ENCODE measurements at regions not wholly inside any gene's neighbourhood (a gene's known extent, or its start where the extent isn't known, plus 50 kb on each side); places are given as distances from the start of the nearest gene placed in this dataset.
"Not testable (repeated sequence)": the region's sequence is repeated elsewhere in the genome, so short reads cannot be mapped to it uniquely, and the experiment has no call there.

DNA sequence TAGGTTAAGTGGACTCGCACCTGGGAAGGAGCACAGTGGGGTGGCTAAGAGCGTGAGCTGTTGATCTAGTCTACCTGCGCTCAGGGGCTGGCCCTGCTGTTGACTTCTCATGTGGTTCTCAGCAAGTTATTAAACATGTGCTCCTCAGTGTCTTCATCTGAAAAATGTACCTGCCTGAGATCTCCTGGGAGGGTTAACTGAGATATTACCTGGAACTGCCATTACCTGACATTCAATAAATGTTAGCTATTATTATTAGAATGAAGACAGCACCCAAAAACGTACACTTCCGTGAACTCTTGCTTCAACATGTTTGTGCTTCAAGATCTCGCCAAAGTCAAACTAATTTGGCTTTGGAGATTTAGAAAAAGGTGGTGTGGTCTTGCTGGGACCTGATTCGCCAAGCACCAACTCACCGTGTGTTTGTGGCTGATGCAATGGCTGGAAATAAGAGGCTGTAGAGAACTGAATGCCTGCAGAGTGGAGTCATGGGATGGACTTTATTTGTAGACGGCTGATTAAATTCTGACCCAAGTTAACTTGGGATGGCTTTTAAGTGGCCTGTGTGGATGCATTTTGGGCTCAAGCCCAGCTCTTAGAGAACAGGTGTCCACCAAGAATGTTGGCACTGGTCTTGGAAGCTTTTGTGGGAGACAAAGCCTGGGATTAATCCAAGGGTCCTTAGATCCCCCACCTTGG lies 692.9 kb downstream of the QKI start:
- DNase-seq (ENCODE audit: low read depth in 2 of 2) = no peak

DNA sequence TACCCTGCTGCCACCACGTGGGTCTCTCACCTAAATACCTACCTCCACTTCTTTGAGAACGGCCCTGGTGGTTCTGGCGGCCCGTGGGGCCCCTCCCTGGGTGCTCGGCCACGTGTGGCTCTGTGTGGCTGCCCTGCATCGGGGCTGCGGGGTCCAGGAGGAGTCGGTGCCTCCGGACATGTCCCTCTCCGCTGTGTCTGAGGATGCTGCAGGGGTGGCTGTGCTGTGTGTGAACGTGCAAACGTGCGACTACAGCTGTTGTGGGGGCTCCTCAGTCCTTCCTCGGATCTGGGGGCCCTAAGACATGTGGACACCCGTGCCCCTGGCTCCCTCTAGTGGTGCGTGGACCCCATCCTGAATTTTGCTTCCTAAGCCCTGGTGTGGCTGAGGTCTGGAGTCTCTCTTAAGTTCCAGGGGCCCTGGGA lies 691.8 kb downstream of the QKI start:
- DNase-seq (ENCODE audit: low read depth in 2 of 2) = no peak

DNA sequence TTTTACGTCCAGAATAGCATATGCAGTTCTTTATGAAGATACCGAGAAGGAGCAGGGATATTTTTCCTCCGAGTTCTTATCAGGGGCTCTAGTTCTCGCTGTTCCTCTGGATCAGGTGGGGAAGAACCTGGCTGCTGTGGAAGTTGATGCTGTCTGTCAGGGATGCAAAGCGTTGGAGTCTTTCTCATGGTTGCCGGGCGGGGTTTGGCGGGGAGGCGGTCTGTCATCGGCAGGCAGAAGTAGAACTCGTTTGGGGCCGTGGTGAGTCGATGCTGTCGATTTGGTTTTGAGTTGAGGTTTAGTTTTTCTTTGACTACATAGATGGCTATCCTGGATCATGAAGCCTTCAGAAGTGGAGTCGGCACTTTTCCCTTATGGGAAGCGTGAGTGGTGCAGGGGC lies 691.2 kb downstream of the QKI start:
- no peak for DNase-seq (ENCODE audit: low read depth in 2 of 2)

DNA sequence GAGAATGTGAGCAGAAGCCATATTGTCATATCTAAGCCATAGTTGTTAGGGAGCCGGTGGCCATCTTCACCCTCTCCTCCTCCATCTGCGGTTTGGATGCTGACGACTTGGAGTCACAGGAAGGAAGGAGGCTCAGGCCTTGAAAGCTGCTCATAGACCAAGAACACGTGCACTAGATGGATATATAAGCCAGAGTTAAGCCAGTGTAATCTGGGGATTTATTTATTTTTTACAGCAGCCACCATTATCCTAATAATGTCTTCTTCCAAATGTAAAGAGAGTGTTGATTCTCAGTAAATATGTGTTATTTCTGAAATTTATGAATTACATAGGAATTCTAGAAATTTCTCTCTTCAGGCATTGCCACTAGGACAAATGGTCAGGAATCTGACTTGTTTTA lies 689.9 kb downstream of the QKI start:
- no peak for DNase-seq (ENCODE audit: low read depth in 2 of 2)

DNA sequence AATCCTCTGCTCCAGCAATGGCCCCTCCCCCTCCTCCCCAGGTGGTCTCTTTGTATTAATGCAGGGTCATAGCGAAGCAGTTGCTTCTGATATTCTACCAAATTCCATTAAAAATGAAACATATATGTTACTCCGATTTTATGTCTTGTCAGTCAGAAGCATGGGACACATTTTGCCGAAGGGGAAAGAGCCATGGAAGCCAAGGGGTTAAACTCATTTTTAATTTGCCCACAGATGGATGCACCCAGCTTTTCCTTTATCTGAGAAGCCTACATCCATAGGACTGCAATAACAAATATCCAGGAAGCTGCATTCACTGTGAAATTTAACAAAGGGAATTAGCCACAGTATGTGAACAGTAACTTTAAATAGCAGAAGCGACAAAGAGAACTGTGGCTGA lies 688.2 kb downstream of the QKI start:
- DNase-seq (ENCODE audit: low read depth in 2 of 2) = no peak

DNA sequence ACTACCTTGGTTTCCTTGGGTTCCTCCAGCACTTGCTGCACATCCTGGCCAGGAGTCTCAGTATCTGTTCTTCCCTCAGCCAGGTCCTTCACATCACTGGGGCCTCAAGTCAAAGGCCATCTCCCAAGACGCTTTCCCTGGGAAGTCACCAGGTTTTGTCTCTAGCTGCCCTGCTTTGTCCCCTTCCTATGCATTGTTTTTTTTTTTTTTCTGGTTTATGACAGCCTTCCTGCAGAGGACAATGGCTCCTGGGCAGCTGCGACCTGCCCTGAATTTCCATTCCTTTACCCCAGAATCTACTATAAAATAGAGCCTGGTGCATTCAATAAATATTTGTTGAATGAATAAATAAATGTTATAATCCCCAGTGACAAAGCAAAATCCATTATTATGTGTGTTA lies 687.3 kb downstream of the QKI start:
- DNase-seq (ENCODE audit: low read depth in 2 of 2) = no peak

DNA sequence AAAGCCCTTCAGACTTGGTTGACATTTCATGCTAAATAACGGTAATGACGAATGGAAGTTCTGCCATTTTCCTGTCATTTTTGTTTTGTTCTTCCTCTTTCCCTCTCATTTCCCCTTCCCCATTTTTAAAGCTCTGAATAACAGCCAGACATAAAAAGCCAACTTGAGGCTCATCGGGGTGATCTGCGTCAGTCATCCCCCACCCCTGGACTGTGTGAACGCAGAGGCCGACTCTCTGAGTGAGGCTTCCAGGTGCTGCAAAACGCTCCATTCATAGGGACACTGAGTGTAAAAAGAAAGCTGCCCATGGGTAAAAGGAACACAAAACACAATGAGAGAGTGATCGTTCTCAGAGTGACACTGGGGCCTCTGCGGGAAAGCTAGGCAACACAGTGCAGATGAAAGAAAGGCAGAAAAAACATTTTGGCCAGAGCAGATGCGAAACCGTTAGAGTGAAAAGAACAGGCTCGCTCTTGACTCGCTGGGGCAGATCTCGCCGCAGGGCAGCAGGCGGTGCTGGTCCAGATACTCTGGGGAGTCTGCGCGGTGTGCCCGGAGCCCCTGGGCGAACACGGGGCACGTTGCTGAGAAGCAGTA lies 684.8 kb downstream of the QKI start:
- no peak for DNase-seq (ENCODE audit: low read depth in 2 of 2)

DNA sequence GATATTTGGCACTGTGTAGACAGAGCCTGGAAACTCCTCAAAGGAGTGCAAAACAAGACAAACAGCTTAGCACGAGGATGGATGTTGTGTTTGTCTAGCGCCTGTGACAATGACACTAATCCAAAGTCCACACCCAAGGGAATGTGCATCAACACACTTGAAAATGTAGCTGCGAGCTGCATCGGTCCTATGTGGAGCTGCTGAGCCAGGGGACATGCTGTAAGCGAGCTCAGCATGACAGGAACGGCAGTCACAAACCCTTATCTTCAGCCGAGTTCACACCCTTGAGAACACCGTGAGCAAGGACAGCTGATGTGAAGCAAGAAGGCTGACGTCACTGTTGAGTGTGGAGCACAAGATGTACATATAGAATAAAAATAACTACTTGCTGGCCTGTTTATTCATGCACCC lies 684.3 kb downstream of the QKI start:
- no peak for DNase-seq (ENCODE audit: low read depth in 2 of 2)

DNA sequence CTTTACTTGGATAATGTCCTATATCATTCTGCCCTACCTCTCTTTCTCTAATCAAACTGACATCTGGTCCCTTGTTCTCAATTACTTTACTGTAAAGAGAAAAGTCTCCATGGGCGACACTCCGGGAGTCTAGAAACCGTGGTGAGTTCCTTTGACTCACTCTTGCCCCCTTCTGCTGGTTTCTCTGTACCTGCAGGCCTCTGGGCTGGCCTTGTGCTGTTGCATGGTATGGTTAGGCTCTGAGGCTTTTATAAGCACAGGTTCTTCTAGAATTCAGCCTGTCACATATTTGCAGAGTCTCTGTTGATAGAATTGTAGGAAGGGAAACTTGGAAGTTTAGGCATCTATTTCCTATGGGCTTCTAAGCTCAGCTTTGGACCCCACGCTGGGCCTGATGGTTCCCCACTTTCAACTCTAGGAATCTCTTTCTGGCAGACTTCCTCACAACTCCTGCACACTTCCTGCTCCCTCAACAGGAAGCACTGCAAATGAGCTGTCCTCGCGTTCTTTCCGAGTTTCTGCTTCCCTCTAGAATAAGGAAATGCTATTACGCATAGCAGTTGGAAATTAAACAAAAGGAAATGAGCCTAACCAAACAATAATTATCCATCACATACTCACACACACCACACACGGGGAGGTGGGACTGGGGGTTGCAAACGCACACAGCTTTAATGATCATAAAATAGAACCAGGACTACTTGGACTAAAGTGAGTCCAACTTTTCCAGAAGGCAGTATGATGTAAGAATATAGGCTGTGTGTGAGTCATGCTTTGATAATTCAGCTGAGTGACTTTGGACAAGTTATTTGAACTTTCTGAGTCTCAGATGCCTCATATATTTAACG lies 683.3 kb downstream of the QKI start:
- no peak for DNase-seq (ENCODE audit: low read depth in 2 of 2)

DNA sequence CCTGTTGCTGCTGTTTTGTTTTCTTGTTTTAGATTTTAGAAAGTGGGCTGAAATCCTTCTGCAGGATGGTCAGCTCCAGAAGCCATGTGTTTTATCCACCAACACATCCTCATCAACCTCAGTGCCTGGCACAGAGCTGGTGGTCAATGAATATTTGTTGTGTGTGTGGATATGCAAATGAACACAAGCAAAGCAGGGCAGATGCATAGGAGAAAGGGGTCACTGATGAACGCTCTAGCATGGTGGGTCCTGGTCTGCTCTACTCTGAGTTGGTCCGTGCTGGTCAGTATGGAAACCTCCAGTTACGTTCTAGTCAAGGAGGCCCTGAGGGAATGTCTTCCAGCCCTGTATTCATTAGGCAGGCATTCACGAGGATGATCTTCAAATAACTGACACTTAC lies 682.5 kb downstream of the QKI start:
- no peak for DNase-seq (ENCODE audit: low read depth in 2 of 2)

DNA sequence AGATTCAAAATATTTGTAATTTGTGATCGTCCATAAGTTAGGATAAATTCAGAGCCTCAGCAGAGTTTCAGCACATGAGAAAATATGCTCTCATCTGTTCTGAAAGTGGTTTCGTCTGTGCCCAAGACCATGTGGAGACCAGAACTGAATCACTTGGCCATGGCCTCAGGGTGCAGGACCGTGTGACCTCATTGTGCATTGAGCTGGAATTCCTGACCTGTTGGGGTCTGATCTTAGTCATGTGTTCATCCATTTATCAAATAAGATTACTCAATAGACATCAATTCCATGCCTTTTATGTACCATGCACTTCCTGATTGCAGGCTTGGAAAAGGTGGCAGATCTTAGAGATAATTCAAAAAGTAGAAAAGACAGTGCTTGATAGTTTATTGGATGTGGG lies 680.5 kb downstream of the QKI start:
- no peak for DNase-seq (ENCODE audit: low read depth in 2 of 2)

DNA sequence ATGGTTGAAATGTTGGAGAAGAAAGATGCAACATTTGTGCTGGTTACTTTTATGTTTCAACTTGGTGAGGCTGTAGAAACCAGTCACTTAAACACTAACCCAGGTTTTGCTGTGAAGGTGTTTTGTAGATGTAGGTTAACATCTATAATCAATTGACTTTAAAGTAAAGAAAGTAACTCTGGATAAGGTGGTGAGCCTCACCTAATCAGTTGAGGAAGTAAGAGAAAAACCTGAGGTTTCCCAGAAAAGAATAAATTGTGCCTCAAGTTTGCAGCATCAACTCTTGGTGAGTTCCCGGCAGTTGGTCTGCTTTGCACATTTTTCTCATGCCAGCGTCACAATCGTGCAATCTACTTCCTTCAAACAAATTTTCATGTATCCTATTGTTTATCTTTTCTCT lies 673.4 kb downstream of the QKI start:
- DNase-seq (ENCODE audit: low read depth in 2 of 2) = no peak

DNA sequence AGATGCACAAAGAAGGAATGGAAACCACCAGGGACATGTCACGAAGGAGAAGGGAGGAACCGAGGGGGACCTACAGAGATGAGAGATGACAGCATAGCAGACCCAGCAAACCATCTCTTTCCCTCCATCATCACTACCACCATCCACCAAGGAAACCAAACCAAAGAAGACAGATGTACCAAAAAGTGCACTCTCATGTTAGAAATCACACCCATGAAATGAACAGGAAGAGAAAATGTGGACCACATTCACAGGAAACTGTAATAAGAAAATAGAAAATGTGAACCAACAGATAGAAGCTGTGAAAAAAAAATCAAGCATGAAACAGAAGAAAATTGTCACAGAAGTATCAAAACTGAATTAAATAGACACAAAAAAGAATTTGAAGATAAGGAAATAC lies 672.7 kb downstream of the QKI start:
- no peak for DNase-seq (ENCODE audit: low read depth in 2 of 2)

DNA sequence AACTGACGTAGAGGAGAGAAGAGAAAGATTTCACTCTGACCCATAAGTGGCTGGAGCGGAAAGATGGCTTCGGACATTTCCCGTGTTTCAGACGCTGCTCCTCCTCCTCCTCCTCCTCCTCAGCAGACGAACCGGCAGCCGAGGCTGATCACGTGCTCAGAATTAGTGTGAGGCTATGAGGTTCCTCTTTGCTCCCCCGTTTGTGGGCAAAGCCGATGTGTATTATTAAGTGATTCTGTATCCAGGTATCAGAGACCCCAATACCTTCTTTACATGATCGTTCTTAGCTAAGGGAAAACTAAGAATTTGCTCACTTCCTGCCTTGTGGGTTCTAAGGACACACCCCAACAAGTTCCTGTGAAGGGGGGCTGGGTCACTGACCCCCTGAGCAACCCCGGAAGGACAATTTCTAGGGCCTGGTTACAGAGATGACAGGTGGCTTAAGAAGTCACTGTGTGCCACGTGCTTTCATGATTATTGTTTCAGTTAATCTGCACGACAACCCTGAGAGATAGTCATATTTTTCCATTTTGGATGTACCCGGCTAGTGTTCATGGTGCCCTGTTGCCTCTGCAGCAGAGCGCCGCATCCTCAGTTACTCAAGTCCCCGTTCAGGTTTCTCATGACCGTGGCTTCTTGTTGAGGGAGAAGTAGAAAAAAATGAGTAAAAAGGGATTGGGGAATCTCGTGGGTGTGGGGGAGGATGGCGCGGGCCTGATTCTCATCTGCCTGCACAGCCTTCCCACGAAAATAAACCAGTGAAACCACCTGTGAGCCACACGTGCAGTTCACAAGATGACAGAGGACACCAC lies 671.8 kb downstream of the QKI start:
- DNase-seq (ENCODE audit: low read depth in 2 of 2) = no peak

DNA sequence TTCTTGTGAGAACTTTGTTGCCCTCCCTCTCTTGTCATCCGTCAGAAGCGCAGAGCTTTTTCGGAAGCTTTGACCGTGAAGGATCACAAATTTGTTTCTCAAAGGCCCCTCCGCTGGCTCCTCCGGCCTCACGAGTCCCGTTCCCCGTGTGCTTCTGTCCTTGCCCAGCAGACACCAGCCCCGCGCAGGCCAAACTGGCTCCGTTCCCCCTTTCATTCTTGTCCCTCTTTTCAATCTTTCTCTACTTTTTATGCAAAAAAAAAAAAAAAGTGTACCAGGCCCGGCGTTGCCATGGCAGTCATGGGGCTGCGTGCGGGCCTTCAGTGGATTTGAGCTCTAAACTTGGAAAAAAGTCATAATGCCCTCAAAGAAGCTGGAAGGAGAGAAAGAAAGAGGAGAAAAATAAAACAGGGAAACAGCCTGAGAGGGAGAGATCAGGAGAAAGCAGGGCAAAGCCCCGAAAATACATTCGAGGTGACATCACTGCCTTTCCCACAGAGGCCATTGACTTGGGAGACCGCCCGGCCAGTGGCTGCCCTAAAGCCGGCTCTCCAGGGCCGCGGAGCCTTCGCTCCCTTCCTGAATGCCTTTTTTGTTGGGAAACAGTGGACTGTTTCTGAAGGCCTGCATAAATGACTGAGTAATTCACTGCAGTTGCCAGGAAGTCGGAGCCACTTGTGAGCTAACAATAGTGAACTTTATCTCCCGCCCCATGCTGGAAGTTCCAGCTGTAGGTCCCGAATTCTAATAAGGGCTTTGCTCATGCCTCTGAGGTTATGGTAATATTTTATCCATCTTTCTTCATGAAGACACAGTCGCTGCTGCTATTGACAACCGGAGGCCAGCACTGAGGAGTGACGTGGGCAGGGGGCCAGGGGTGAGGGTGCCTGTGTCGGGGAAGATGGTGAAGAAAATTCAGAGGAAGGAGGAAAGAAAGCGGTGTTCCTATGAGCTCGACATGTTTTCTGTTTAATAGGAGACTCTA lies 670.9 kb downstream of the QKI start:
- DNase-seq (ENCODE audit: low read depth in 2 of 2) = no peak

DNA sequence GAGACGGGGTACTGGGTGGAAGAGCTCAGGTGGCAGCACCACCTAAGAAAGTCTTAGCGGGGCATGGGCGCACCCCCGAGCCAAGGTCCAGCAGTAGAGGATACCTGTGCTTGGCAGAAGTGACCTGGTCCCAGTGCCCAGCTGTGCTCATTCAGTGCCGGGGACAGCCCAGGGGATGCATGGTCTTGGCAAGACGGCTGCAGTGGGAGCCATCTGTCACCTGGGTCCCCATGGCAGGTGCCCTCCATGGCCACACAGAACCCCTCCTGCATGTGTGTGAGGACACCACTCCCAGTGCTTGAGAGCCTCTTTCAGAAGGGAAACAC lies 664.7 kb downstream of the QKI start:
- DNase-seq (ENCODE audit: low read depth in 2 of 2) = no peak

DNA sequence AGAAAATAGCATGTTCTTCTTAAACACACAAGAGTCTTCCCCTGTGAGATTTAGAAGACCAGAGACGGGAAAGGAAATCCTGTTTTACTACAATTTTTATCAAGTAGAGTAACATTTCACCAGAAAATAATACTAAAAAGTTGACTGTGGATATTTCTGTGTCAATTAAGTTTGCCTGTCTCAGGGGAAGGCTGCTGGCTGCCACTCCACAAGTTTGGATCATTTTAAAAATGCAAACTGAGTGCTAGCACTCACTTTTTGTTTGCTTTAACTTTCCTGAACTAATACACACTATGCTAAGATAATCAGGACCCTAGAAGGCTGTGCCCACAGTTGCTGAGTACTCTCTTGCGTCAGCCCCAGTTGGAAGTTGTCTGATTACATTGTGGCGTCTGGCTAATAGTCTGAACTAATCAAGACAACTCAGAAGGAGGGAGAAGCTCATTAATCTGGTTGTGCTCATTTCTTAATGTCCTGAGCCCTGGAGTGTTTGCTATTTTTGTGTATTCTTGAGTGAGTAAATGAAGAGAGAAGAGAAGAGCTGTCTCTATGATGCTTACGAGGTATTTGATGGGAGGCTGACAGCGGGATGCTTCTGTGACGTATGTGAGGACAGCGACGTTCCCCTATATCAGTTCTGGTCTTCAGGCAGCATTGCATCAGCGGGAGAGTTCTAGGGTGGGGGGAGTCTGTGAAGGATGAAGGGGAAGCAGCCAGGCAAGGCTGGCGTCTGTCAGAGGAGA lies 664.2 kb downstream of the QKI start:
- DNase-seq (ENCODE audit: low read depth in 2 of 2) = no peak

DNA sequence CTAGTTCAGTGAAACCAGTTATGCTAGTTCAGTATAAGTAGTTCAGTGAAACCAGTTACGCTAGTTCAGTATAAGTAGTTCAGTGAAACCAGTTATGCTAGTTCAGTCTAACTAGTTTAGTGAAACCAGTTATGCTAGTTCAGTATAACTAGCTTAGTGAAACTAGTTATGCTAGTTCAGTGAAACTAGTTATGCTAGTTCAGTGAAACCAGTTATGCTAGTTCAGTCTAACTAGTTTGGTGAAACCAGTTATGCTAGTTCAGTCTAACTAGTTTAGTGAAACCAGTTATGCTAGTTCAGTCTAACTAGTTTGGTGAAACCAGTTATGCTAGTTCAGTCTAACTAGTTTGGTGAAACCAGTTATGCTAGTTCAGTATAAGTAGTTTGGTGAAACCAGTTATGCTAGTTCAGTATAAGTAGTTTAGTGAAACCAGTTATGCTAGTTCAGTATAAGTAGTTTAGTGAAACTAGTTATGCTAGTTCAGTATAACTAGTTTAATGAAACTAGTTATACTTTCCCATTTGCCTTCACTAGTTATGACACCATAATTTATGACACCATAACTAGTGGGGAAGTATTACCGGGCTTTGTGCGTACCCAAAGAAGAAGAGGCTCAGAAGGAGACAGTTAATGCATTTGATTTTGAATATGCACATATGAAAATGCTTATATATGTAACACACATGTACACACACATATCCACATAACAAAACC lies 662.5 kb downstream of the QKI start:
- not testable (repeated sequence) for DNase-seq (ENCODE audit: low read depth in 2 of 2)

DNA sequence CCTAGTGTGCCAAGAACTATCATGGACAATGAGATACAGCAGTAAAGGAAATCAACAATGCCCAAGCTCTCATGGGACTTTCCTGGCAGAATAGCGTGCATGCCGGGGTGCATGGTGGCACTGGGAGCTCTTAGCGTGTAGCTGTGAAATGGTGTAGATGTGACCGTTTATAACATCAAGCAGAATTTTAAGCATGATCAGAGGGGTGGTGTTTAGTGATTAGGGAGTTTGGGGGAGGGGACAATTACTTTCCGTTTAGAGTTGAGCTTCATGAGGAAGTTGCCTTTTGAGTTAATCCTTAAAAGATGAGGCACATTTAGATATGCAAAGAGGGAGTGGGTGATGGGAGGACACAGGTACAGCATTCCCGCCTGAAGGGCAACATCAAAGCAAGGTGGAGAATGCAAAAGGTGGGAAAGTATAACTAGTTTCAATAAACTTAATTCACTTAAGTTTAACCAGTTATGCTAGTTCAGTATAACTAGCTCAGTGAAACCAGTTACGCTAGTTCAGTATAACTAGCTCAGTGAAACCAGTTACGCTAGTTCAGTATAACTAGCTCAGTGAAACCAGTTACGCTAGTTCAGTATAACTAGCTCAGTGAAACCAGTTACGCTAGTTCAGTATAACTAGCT lies 661.6 kb downstream of the QKI start:
- no peak for DNase-seq (ENCODE audit: low read depth in 2 of 2)
